SKM-1 treated with dmso at 0.1 percent for 144 hours (cell line): ENCODE measurements at regions not wholly inside any gene's neighbourhood (a gene's known extent, or its start where the extent isn't known, plus 50 kb on each side); places are given as distances from the start of the nearest gene placed in this dataset.

Experiments used
- DNase-seq: peaks from one replicate; lab custom pipeline; 2025; ENCODE audit not compliant: unreplicated experiment; lab: John Stamatoyannopoulos, UW

- no peak for DNase-seq
Observed at GRCh38 chr14:58812050-58812910, 174.5 kb downstream of the DACT1 start.

- no peak for DNase-seq
Observed at GRCh38 chr14:58813745-58814144, 176.0 kb downstream of the DACT1 start.

GRCh38 chr14:58814466-58814865 lies 176.7 kb downstream of the DACT1 start:
- DNase-seq: no peak

- no peak for DNase-seq
Observed at GRCh38 chr14:58815161-58815701, 177.5 kb downstream of the DACT1 start.

GRCh38 chr14:58815794-58816193 lies 178.0 kb downstream of the DACT1 start:
- DNase-seq: no peak

- no peak for DNase-seq
Observed at GRCh38 chr14:58816416-58817115, 178.8 kb downstream of the DACT1 start.

- no peak for DNase-seq
Observed at GRCh38 chr14:58817846-58818245, 180.1 kb downstream of the DACT1 start.

- no peak for DNase-seq
Observed at GRCh38 chr14:58820032-58820431, 182.3 kb downstream of the DACT1 start.

GRCh38 chr14:58821421-58821820 lies 183.7 kb downstream of the DACT1 start:
- no peak for DNase-seq

- DNase-seq: no peak
Observed at GRCh38 chr14:58822856-58823255, 185.1 kb downstream of the DACT1 start.

- no peak for DNase-seq
Observed at GRCh38 chr14:58823312-58823711, 185.6 kb downstream of the DACT1 start.

- DNase-seq: no peak
Observed at GRCh38 chr14:58824106-58824505, 186.3 kb downstream of the DACT1 start.

- DNase-seq: no peak
Observed at GRCh38 chr14:58824796-58825195, 187.0 kb downstream of the DACT1 start.

GRCh38 chr14:58825606-58826005 lies 187.8 kb downstream of the DACT1 start:
- DNase-seq: no peak

- no peak for DNase-seq
Observed at GRCh38 chr14:58826845-58827686, 189.3 kb downstream of the DACT1 start.

- DNase-seq: no peak
Observed at GRCh38 chr14:58828298-58828697, 190.5 kb downstream of the DACT1 start.

GRCh38 chr14:58829594-58829993 lies 191.8 kb downstream of the DACT1 start:
- DNase-seq: no peak

GRCh38 chr14:58830121-58830520 lies 192.4 kb downstream of the DACT1 start:
- no peak for DNase-seq

- no peak for DNase-seq
Observed at GRCh38 chr14:58832095-58832521, 194.3 kb downstream of the DACT1 start.

GRCh38 chr14:58833634-58834378 lies 196.0 kb downstream of the DACT1 start:
- no peak for DNase-seq
